Testis (tissue), 2 donors: ENCODE measurements at regions not wholly inside any gene's neighbourhood (a gene's known extent, or its start where the extent isn't known, plus 50 kb on each side); places are given as distances from the start of the nearest gene placed in this dataset.

Experiments used
- DNase-seq: peaks from one replicate; pipeline ENCODE4 v3.0.0-alpha.2; 2019
- H3K27ac ChIP-seq, 2 donors: fragments of 200-600 bp; sonication (generic); one replicate each; pipeline ENCODE4 v1.5.1; 2019
- H3K27me3 ChIP-seq: fragments of 200-600 bp; sonication (generic); one replicate; pipeline ENCODE4 v1.5.1; 2019
- H3K36me3 ChIP-seq: fragments of 200-600 bp; sonication (generic); one replicate; pipeline ENCODE4 v1.5.1; 2017; ENCODE audit warnings: low read depth; ENCODE audit errors: missing control alignments
- H3K4me1 ChIP-seq: fragments of 200-600 bp; sonication (generic); one replicate; pipeline ENCODE4 v1.5.1; 2019
- H3K4me3 ChIP-seq, 2 donors: fragments of 200-600 bp; sonication (generic); one replicate each; pipeline ENCODE4 v1.5.1; 2017 to 2019
- H3K9me3 ChIP-seq: fragments of 200-600 bp; sonication (generic); one replicate; pipeline ENCODE4 v1.5.1; 2017
- POLR2A ChIP-seq: fragments of 450-650 bp; IDR thresholded peaks from one replicate; pipeline ENCODE4 v1.6.1; 2017; ENCODE audit warnings: antibody characterized with exemption, mild to moderate bottlenecking, moderate library complexity
- WGBS, 2 donors: methylation state at CpG; one replicate each; pipeline ENCODE4 v1.1.5; 2018; 5-methylcytosine and 5-hydroxymethylcytosine counted together
- intact Hi-C: fragments of 100-400 bp; cut with DNase I; formaldehyde crosslinking; loops from one replicate; pipeline ENCODE4 v1.15.1; 2023; ENCODE audit warnings: low total_unique reads
- TF ChIP-seq, protein P1 (sequence below), 3 experiments: fragments of 450-650 bp in 2 of 3; fragments of 200-600 bp in 1 of 3; sonication (generic) in 1 of 3; IDR thresholded peaks; one replicate each; pipeline ENCODE4 v1.5.1; 2016 to 2019; ENCODE audit warnings: antibody characterized with exemption in 3 of 3, mild to moderate bottlenecking in 2 of 3, moderate library complexity in 1 of 3

GRCh38 chr10:89929282-89930026 lies 228.1 kb downstream of the KIF20B start:
- TF ChIP-seq POLR2A, result no peak
- TF ChIP-seq, protein P1, sequence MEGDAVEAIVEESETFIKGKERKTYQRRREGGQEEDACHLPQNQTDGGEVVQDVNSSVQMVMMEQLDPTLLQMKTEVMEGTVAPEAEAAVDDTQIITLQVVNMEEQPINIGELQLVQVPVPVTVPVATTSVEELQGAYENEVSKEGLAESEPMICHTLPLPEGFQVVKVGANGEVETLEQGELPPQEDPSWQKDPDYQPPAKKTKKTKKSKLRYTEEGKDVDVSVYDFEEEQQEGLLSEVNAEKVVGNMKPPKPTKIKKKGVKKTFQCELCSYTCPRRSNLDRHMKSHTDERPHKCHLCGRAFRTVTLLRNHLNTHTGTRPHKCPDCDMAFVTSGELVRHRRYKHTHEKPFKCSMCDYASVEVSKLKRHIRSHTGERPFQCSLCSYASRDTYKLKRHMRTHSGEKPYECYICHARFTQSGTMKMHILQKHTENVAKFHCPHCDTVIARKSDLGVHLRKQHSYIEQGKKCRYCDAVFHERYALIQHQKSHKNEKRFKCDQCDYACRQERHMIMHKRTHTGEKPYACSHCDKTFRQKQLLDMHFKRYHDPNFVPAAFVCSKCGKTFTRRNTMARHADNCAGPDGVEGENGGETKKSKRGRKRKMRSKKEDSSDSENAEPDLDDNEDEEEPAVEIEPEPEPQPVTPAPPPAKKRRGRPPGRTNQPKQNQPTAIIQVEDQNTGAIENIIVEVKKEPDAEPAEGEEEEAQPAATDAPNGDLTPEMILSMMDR (IDR thresholded peaks at IDR 0.05), result no peak
- WGBS, 2 donors, result 70 to 72% methylated on average over 8 of the region's 8 CpGs
- intact Hi-C loops, result no loop called here
- Histone ChIP-seq H3K27ac (no peak overlapping the region), H3K27me3 (no peaks in the 10 kb centered on the region), H3K9me3 (no peaks in the 10 kb centered on the region), H3K4me1 (no peaks in the 10 kb centered on the region), H3K36me3 (no peaks in the 10 kb centered on the region), H3K4me3 (no peak overlapping the region)
- DNase-seq, result no peak

DNA sequence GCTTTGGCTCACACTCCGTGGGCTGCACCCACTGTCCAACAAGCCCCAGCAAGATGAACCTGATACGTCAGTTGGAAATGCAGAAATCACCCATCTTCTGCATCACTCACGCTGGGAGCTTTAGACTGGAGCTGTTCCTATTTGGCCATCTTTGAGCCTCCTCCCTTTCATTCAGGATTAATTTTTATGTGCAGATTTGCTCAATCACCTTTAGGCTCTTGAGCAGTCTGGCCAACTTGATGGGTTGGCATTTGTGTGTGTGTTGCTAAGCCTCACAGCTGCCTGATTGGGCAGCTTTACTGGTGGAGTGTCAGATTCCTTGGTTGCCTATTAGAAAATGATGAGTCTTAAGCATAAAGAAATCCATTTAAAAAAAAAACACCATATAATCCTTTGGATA lies 236.1 kb downstream of the KIF20B start:
- no peak overlapping the region for H3K27ac ChIP-seq

DNA sequence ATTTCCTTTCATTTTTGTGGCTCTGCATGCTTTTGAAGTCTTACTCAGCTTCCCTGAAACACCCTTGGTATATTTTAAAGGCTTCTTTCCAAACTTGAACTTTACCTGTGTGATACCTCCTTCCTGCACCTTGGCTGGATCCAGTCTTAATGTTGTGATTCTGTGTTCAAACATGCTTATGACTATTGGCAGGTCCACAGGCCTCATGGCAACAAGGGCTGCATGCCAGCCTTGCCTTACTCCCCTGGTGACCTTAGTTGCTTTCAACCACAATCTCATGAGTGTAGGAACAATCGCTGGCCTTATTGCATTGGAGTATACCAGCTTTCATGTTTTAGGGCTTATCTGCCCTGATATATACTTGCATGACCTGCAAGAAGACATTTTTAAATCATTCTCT lies 238.7 kb downstream of the KIF20B start:
- 83 to 95% methylated on average over 1 of the region's 1 CpG for WGBS, 2 donors
- Histone ChIP-seq H3K4me3 (no peak overlapping the region), H3K36me3 (no peaks in the 10 kb centered on the region), H3K4me1 (no peaks in the 10 kb centered on the region), H3K27ac (no peak overlapping the region), H3K27me3 (no peaks in the 10 kb centered on the region), H3K9me3 (no peaks in the 10 kb centered on the region)
- no peak for TF ChIP-seq POLR2A
- TF ChIP-seq, protein P1 (IDR thresholded peaks at IDR 0.05), result no peak
- intact Hi-C loops, result no loop called here
- no peak for DNase-seq

More for the DNA sequence above, 236.1 kb downstream of the KIF20B start:
- no peaks in the 10 kb centered on the region for H3K9me3 ChIP-seq
- no peaks in the 10 kb centered on the region for H3K36me3 ChIP-seq
- intact Hi-C loops, result no loop called here
- no peak for TF ChIP-seq POLR2A
- TF ChIP-seq, protein P1 (IDR thresholded peaks at IDR 0.05), result no peak
- no peak for DNase-seq
- H3K27me3 ChIP-seq, result no peaks in the 10 kb centered on the region
- no peak overlapping the region for H3K4me3 ChIP-seq
- H3K4me1 ChIP-seq, result no peaks in the 10 kb centered on the region
- WGBS, 2 donors, result 93 to 95% methylated on average over 3 of the region's 3 CpGs

- DNase-seq, result no peak
- Histone ChIP-seq H3K27me3 (no peaks in the 10 kb centered on the region), H3K4me3 (no peak overlapping the region), H3K27ac (no peak overlapping the region), H3K9me3 (no peaks in the 10 kb centered on the region), H3K4me1 (no peaks in the 10 kb centered on the region), H3K36me3 (no peaks in the 10 kb centered on the region)
- TF ChIP-seq, protein P1 (IDR thresholded peaks at IDR 0.05), result no peak
- TF ChIP-seq POLR2A, result no peak
- intact Hi-C loops, result no loop called here
- WGBS, 2 donors, result 44 to 79% methylated on average over 1 of the region's 1 CpG
These were observed 240.8 kb downstream of the KIF20B start for GRCh38 chr10:89942217-89942616.

DNA sequence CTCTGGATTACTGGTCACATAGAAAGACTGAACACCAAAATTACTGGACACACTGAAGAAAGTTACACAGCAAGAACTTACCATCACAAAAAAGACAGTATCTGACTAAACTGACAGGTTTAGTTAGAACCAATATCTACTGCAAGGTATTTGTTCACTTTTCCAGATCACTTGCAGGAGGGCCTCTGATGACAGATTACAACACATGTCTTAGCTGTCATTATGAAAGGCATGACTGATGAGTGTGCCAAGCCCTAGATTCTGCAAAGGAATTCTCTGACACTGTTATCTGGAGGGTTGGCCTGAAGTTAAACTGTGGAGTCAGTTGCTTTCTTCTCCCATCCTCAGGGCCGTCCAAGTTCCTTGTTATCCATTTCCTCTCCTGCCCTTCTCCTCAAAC lies 242.7 kb downstream of the KIF20B start:
- Histone ChIP-seq H3K9me3 (no peaks in the 10 kb centered on the region), H3K4me3 (no peak overlapping the region), H3K4me1 (no peaks in the 10 kb centered on the region), H3K36me3 (no peaks in the 10 kb centered on the region), H3K27me3 (no peaks in the 10 kb centered on the region), H3K27ac (no peak overlapping the region)
- 54 to 65% methylated on average over 1 of the region's 1 CpG for WGBS, 2 donors
- TF ChIP-seq, protein P1 (IDR thresholded peaks at IDR 0.05), result no peak
- no peak for TF ChIP-seq POLR2A
- DNase-seq, result no peak
- intact Hi-C loops, result no loop called here
